HepG2 (cell line): ENCODE measurements at regions not wholly inside any gene's neighbourhood (a gene's known extent, or its start where the extent isn't known, plus 50 kb on each side); places are given as distances from the start of the nearest gene placed in this dataset.

Source experiments
- BCL6 ChIP-seq: IDR thresholded peaks from 2 replicates; pipeline ENCODE4 v1.6.1; 2016; ENCODE audit warnings: missing genetic modification reagents, missing compliant biosample characterization
- FOXK1 ChIP-seq: sonication (generic); formaldehyde crosslinking; IDR thresholded peaks from 2 replicates; pipeline ENCODE4 v1.4.0; 2020; ENCODE audit warnings: low read depth, missing genetic modification reagents, borderline replicate concordance
- NR1H2 ChIP-seq: sonication (generic); formaldehyde crosslinking; IDR thresholded peaks from 2 replicates; pipeline ENCODE4 v1.8.1; 2022; ENCODE audit warnings: low read depth, missing genetic modification reagents, borderline replicate concordance
- NR3C1 ChIP-seq: sonication (generic); formaldehyde crosslinking; IDR thresholded peaks from 2 replicates; pipeline ENCODE4 v1.4.0; 2020; ENCODE audit warnings: missing genetic modification reagents
- PTBP1 ChIP-seq: fragments of 200-400 bp; formaldehyde crosslinking; IDR thresholded peaks from 2 replicates; pipeline ENCODE4 v1.6.1; 2018; ENCODE audit warnings: low read length, low read depth; ENCODE audit not compliant: poor library complexity, severe bottlenecking
- RXRB ChIP-seq: IDR thresholded peaks from 2 replicates; pipeline ENCODE4 v1.6.1; 2016; ENCODE audit warnings: borderline replicate concordance, missing genetic modification reagents, missing compliant biosample characterization
- TCF7 ChIP-seq: sonication (generic); IDR thresholded peaks from 2 replicates; pipeline ENCODE4 v1.6.1; 2016; ENCODE audit warnings: antibody characterized with exemption, low read depth
- ZNF138 ChIP-seq: sonication (generic); formaldehyde crosslinking; IDR thresholded peaks from 2 replicates; pipeline ENCODE4 v1.5.0; 2020; ENCODE audit warnings: mild to moderate bottlenecking, low read depth, missing genetic modification reagents
- ZNF282 ChIP-seq: fragments of 450-650 bp; IDR thresholded peaks from 2 replicates; pipeline ENCODE4 v1.6.1; 2018; ENCODE audit not compliant: partially characterized antibody
- ZNF746 ChIP-seq: sonication (generic); formaldehyde crosslinking; IDR thresholded peaks from 2 replicates; pipeline ENCODE4 v1.8.0; 2022; ENCODE audit warnings: mild to moderate bottlenecking, missing genetic modification reagents
- ZNF891 ChIP-seq: sonication (generic); formaldehyde crosslinking; IDR thresholded peaks from 2 replicates; pipeline ENCODE4 v1.5.0; 2020; ENCODE audit warnings: mild to moderate bottlenecking, missing genetic modification reagents
- ZSCAN20 ChIP-seq: sonication (generic); formaldehyde crosslinking; IDR thresholded peaks from 2 replicates; pipeline ENCODE4 v1.4.0; 2020; ENCODE audit warnings: missing genetic modification reagents, mild to moderate bottlenecking, borderline replicate concordance
- TF ChIP-seq, protein P1 (sequence below): sonication (generic); formaldehyde crosslinking; IDR thresholded peaks from 2 replicates; pipeline ENCODE4 v1.8.0; 2023; ENCODE audit warnings: mild to moderate bottlenecking, missing genetic modification reagents
- TF ChIP-seq, protein P2 (sequence below): sonication (generic); formaldehyde crosslinking; IDR thresholded peaks from 2 replicates; pipeline ENCODE4 v1.5.0; 2020; ENCODE audit warnings: mild to moderate bottlenecking, missing genetic modification reagents
- TF ChIP-seq, protein P3 (sequence below): IDR thresholded peaks from 2 replicates; pipeline ENCODE4 v1.6.1; 2012; ENCODE audit warnings: inconsistent platforms
- TF ChIP-seq, protein P4 (sequence below): sonication (generic); formaldehyde crosslinking; IDR thresholded peaks from 2 replicates; pipeline ENCODE4 v1.4.0; 2020; ENCODE audit warnings: missing genetic modification reagents, borderline replicate concordance
- TF ChIP-seq, protein P5 (sequence below): sonication (generic); formaldehyde crosslinking; IDR thresholded peaks from 2 replicates; pipeline ENCODE4 v1.4.0; 2020; ENCODE audit warnings: mild to moderate bottlenecking, missing genetic modification reagents

DNA sequence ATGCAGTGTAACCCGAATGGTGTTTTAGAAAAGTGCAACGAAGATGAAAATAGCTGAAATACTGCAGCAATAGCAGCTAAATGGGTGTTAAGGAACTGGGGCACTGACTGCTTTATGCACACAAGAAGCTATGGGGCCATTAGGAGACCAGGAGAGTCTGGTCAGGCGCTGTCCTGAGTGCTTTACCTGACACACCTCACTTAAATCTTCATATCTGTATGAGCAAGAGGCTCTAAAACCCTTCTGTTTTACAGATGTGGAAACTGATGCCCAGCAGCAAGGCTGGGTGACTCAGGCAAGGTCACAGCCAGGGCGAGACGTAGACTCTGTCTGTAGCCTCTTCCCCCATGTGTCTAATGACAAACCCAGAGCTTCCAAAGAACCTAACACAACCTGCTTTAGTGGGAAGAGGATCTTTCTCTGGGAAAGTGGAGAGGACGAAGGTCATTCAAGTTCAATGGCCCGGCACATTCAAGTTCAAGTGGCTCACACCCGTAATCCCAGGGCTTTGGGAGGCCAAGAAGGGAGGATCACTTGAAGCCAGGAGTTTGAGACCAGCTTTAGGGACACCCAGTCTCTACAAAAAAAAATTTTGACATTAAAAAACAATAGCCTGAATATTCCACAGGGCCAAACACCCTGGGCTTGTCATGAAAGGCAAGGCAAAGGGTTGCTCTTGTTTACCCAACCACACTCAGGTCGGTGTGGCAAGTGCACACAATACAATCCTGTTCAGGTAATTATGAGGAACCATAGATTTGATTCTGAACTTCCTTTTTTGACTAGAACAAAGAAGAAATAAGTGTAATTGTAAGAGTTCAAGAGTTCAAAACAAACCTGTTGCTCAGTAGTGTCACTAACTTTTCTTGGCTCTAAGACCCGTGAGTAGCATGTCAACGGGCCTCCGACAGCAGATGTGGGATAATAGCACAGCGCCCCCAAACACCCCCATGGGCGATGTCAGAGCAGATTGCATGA is 53.7 kb upstream of the KLF6 start (continued):
- TF ChIP-seq ZNF138 (CRISPR knock-in tag) (no peak), PTBP1 (no peak), ZNF746 (CRISPR knock-in tag) (no peak), RXRB (CRISPR knock-in tag) (peak; percentile 57), FOXK1 (no peak), TCF7 (no peak), ZNF891 (CRISPR knock-in tag) (no peak), BCL6 (peak; percentile 55; the same call in 1 of the 2 replicates), ZSCAN20 (no peak), NR1H2 (CRISPR knock-in tag) (no peak), NR3C1 (CRISPR knock-in tag) (no peak), ZNF282 (no peak)
- TF ChIP-seq, protein P1, sequence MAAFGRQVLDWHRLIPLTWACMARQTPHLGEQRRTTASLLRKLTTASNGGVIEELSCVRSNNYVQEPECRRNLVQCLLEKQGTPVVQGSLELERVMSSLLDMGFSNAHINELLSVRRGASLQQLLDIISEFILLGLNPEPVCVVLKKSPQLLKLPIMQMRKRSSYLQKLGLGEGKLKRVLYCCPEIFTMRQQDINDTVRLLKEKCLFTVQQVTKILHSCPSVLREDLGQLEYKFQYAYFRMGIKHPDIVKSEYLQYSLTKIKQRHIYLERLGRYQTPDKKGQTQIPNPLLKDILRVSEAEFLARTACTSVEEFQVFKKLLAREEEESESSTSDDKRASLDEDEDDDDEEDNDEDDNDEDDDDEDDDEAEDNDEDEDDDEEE (CRISPR knock-in tag): no peak
- TF ChIP-seq, protein P2, sequence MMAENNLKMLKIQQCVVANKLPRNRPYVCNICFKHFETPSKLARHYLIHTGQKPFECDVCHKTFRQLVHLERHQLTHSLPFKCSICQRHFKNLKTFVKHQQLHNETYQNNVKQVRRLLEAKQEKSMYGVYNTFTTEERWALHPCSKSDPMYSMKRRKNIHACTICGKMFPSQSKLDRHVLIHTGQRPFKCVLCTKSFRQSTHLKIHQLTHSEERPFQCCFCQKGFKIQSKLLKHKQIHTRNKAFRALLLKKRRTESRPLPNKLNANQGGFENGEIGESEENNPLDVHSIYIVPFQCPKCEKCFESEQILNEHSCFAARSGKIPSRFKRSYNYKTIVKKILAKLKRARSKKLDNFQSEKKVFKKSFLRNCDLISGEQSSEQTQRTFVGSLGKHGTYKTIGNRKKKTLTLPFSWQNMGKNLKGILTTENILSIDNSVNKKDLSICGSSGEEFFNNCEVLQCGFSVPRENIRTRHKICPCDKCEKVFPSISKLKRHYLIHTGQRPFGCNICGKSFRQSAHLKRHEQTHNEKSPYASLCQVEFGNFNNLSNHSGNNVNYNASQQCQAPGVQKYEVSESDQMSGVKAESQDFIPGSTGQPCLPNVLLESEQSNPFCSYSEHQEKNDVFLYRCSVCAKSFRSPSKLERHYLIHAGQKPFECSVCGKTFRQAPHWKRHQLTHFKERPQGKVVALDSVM (CRISPR knock-in tag): peak; percentile 78
- TF ChIP-seq, protein P3, sequence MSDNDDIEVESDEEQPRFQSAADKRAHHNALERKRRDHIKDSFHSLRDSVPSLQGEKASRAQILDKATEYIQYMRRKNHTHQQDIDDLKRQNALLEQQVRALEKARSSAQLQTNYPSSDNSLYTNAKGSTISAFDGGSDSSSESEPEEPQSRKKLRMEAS: no peak
- TF ChIP-seq, protein P4, sequence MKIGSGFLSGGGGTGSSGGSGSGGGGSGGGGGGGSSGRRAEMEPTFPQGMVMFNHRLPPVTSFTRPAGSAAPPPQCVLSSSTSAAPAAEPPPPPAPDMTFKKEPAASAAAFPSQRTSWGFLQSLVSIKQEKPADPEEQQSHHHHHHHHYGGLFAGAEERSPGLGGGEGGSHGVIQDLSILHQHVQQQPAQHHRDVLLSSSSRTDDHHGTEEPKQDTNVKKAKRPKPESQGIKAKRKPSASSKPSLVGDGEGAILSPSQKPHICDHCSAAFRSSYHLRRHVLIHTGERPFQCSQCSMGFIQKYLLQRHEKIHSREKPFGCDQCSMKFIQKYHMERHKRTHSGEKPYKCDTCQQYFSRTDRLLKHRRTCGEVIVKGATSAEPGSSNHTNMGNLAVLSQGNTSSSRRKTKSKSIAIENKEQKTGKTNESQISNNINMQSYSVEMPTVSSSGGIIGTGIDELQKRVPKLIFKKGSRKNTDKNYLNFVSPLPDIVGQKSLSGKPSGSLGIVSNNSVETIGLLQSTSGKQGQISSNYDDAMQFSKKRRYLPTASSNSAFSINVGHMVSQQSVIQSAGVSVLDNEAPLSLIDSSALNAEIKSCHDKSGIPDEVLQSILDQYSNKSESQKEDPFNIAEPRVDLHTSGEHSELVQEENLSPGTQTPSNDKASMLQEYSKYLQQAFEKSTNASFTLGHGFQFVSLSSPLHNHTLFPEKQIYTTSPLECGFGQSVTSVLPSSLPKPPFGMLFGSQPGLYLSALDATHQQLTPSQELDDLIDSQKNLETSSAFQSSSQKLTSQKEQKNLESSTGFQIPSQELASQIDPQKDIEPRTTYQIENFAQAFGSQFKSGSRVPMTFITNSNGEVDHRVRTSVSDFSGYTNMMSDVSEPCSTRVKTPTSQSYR (CRISPR knock-in tag): no peak
- TF ChIP-seq, protein P5, sequence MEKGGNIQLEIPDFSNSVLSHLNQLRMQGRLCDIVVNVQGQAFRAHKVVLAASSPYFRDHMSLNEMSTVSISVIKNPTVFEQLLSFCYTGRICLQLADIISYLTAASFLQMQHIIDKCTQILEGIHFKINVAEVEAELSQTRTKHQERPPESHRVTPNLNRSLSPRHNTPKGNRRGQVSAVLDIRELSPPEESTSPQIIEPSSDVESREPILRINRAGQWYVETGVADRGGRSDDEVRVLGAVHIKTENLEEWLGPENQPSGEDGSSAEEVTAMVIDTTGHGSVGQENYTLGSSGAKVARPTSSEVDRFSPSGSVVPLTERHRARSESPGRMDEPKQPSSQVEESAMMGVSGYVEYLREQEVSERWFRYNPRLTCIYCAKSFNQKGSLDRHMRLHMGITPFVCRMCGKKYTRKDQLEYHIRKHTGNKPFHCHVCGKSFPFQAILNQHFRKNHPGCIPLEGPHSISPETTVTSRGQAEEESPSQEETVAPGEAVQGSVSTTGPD (CRISPR knock-in tag): no peak
